Endodermal cell (in vitro differentiated cells): ENCODE measurements at regions not wholly inside any gene's neighbourhood (a gene's known extent, or its start where the extent isn't known, plus 50 kb on each side); places are given as distances from the start of the nearest gene placed in this dataset.

Experiments used
- DNase-seq: peaks from one replicate; pipeline ENCODE4 v3.0.0-alpha.2; 2017
- H3K27ac ChIP-seq: 2 replicates; pipeline ENCODE4 v1.5.1; 2013; ENCODE audit warnings: mild to moderate bottlenecking, low read depth, low read length, moderate library complexity
- H3K27me3 ChIP-seq: 2 replicates; pipeline ENCODE4 v1.6.1; 2013; ENCODE audit warnings: mild to moderate bottlenecking, low read length, moderate library complexity; ENCODE audit not compliant: insufficient read depth, control insufficient read depth, poor library complexity, severe bottlenecking
- H3K36me3 ChIP-seq: 2 replicates; pipeline ENCODE4 v1.7.0; 2013; ENCODE audit warnings: mild to moderate bottlenecking, low read length, moderate library complexity; ENCODE audit not compliant: control insufficient read depth, insufficient read depth
- H3K4me1 ChIP-seq: one replicate; pipeline ENCODE4 v1.7.0; 2013; ENCODE audit warnings: low read length; ENCODE audit not compliant: control insufficient read depth, insufficient read depth
- H3K4me3 ChIP-seq: 2 replicates; pipeline ENCODE4 v1.5.1; 2013; ENCODE audit warnings: mild to moderate bottlenecking, low read length, moderate library complexity
- H3K9ac ChIP-seq: 2 replicates; pipeline ENCODE4 v1.6.1; 2013; ENCODE audit warnings: mild to moderate bottlenecking, low read length, moderate library complexity; ENCODE audit not compliant: poor library complexity, severe bottlenecking; ENCODE audit errors: extremely low read depth
- H3K9me3 ChIP-seq: 2 replicates; pipeline ENCODE4 v1.6.1; 2013; ENCODE audit warnings: mild to moderate bottlenecking, low read length, moderate library complexity; ENCODE audit not compliant: control insufficient read depth
- H3K27ac Mint-ChIP-seq: 2 replicates; pipeline ENCODE4 v1.8.0; 2020; ENCODE audit warnings: mixed read lengths
- H3K27me3 Mint-ChIP-seq: 2 replicates; pipeline ENCODE4 v1.8.0; 2021; ENCODE audit warnings: mild to moderate bottlenecking, mixed read lengths; ENCODE audit not compliant: insufficient read depth
- H3K36me3 Mint-ChIP-seq: 2 replicates; pipeline ENCODE4 v1.8.0; 2020; ENCODE audit warnings: low read depth, mixed read lengths
- H3K4me1 Mint-ChIP-seq: 2 replicates; pipeline ENCODE4 v1.8.0; 2020; ENCODE audit warnings: mixed read lengths
- H3K4me3 Mint-ChIP-seq: 2 replicates; pipeline ENCODE4 v1.8.0; 2020; ENCODE audit warnings: mild to moderate bottlenecking, moderate library complexity, mixed read lengths
- H3K9me3 Mint-ChIP-seq: 2 replicates; pipeline ENCODE4 v1.8.0; 2020; ENCODE audit warnings: mild to moderate bottlenecking, mixed read lengths
- CTCF ChIP-seq: fragments of 200-600 bp; sonication (generic); conservative IDR thresholded peaks from 2 replicates; pipeline ENCODE4 v1.5.0; 2021; ENCODE audit warnings: antibody characterized with exemption, mild to moderate bottlenecking
- WGBS, 2 experiments: methylation state at CpG; one replicate each; pipeline versions ENCODE4 v1.1.5 to v1.1.7; 2013; ENCODE audit warnings: missing lambda C conversion rate in 2 of 2, mixed read lengths in 1 of 2; ENCODE audit not compliant: insufficient coverage in 1 of 2, insufficient read length in 1 of 2; 5-methylcytosine and 5-hydroxymethylcytosine counted together

GRCh38 chr5:135174315-135175096, 140.5 kb upstream of the PITX1 start:
- Mint-ChIP-seq H3K27ac (no peak overlapping the region), H3K27me3 (peaks cover 40% of the 10 kb centered on the region)

GRCh38 chr5:135173662-135174290, 139.7 kb upstream of the PITX1 start:
- Histone ChIP-seq H3K4me1 (peaks cover 3% of the 10 kb centered on the region), H3K36me3 (no peaks in the 10 kb centered on the region), H3K27me3 (peaks cover 17% of the 10 kb centered on the region), H3K9ac (no peak overlapping the region), H3K9me3 (no peaks in the 10 kb centered on the region), H3K4me3 (no peak overlapping the region), H3K27ac (no peak overlapping the region)
- Mint-ChIP-seq H3K27me3 (peaks cover 45% of the 10 kb centered on the region), H3K9me3 (no peaks in the 10 kb centered on the region), H3K4me1 (peaks cover 11% of the 10 kb centered on the region), H3K36me3 (no peaks in the 10 kb centered on the region), H3K27ac (no peak overlapping the region), H3K4me3 (no peak overlapping the region)
- no peak for DNase-seq
- WGBS, 2 experiments = 90 to 92% methylated on average over 3 to 6 of the region's 6 CpGs
- TF ChIP-seq CTCF = no peak

More at GRCh38 chr5:135174315-135175096, 140.5 kb upstream of the PITX1 start:
- no peak overlapping the region for H3K27ac ChIP-seq
- no peaks in the 10 kb centered on the region for H3K36me3 Mint-ChIP-seq
- 67 to 87% methylated on average over 3 to 8 of the region's 8 CpGs for WGBS, 2 experiments
- H3K36me3 ChIP-seq = no peaks in the 10 kb centered on the region
- no peak overlapping the region for H3K4me3 Mint-ChIP-seq
- H3K4me1 ChIP-seq = peaks cover 6% of the 10 kb centered on the region
- H3K27me3 ChIP-seq = peaks cover 9% of the 10 kb centered on the region
- no peak overlapping the region for H3K4me3 ChIP-seq
- peak; percentile 91 for TF ChIP-seq CTCF
- no peaks in the 10 kb centered on the region for H3K9me3 Mint-ChIP-seq
- peaks cover 17% of the 10 kb centered on the region for H3K4me1 Mint-ChIP-seq
- no peak overlapping the region for H3K9ac ChIP-seq
- peak; percentile 88 for DNase-seq
- no peaks in the 10 kb centered on the region for H3K9me3 ChIP-seq

DNA sequence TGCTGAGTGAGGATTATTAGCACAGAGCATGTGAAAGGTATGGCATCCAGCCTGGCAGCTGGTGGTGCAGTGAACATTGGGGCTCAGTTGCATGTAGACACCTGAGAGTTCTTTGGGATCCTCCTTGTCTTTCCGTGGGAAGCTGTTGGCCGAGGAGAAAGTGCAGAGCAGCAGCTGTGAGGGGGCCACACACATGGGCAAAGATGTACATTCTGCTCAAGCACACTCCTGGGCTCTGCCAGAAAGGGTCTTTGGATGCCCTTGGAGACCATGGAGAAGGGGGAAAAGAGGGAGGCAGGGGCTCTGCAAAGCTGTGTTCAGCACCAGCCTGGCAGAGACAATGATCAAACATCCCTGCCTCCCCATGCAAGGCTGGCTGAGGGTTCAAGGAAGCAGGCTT, 138.7 kb upstream of the PITX1 start:
- WGBS, 2 experiments = 91 to 100% methylated on average over 2 of the region's 2 CpGs
- Histone ChIP-seq H3K4me1 (peaks cover 3% of the 10 kb centered on the region), H3K36me3 (no peaks in the 10 kb centered on the region), H3K27me3 (peaks cover 27% of the 10 kb centered on the region), H3K9me3 (no peaks in the 10 kb centered on the region), H3K4me3 (no peak overlapping the region), H3K27ac (no peak overlapping the region), H3K9ac (no peak overlapping the region)
- no peaks in the 10 kb centered on the region for H3K36me3 Mint-ChIP-seq
- DNase-seq = no peak
- peaks cover 11% of the 10 kb centered on the region for H3K4me1 Mint-ChIP-seq
- H3K27me3 Mint-ChIP-seq = peaks cover 55% of the 10 kb centered on the region
- no peaks in the 10 kb centered on the region for H3K9me3 Mint-ChIP-seq
- H3K27ac Mint-ChIP-seq = no peak overlapping the region
- TF ChIP-seq CTCF = no peak
- no peak overlapping the region for H3K4me3 Mint-ChIP-seq
